Caco-2 (cell line): ENCODE measurements at regions not wholly inside any gene's neighbourhood (a gene's known extent, or its start where the extent isn't known, plus 50 kb on each side); places are given as distances from the start of the nearest gene placed in this dataset.

ENCODE experiments used
- BruUV-seq: library from RNA; stranded (reverse); fragments of 400-500 nt; replicated peaks from 2 replicates; lab custom pipeline; 2021; lab: Mats Ljungman, UMichigan
- CTCF ChIA-PET: fragments of 300-600 bp; sonication (Branson Sonifier 250); formaldehyde crosslinking; loops from one replicate; lab custom pipeline; 2022; ENCODE audit warnings: antibody characterized with exemption; lab: Charles Lee
- POLR2A ChIA-PET: fragments of 300-600 bp; sonication (Branson Sonifier 250); formaldehyde crosslinking; loops from one replicate; lab custom pipeline; 2022; ENCODE audit warnings: antibody characterized with exemption; lab: Charles Lee
- DNase-seq, 2 experiments: peaks; one replicate each; pipeline versions ENCODE4 v3.0.0 to v3.0.0-alpha.2; 2020 to 2022
- H3K27me3 ChIP-seq: replicated peaks from 2 replicates; pipeline ENCODE4 v1.6.0; 2011; ENCODE audit warnings: low read length; ENCODE audit not compliant: control insufficient read depth, insufficient read depth
- H3K36me3 ChIP-seq: 2 replicates; pipeline ENCODE4 v1.5.1; 2011; ENCODE audit warnings: low read length; ENCODE audit not compliant: control insufficient read depth, insufficient read depth
- H3K4me1 ChIP-seq: fragments of 250-450 bp; sonication (Bioruptor Pico); 2 replicates; pipeline ENCODE4 v1.5.1; 2020; ENCODE audit warnings: mild to moderate bottlenecking
- H3K4me3 ChIP-seq: 2 replicates; pipeline ENCODE4 v1.5.1; 2011; ENCODE audit warnings: low read depth, mild to moderate bottlenecking, control low read depth, low read length
- H3K9me3 ChIP-seq: fragments of 250-450 bp; sonication (Bioruptor Pico); 2 replicates; pipeline ENCODE4 v1.5.1; 2020; ENCODE audit warnings: mild to moderate bottlenecking, moderate library complexity
- H3K27ac Mint-ChIP-seq: one replicate; pipeline ENCODE4 v1.8.0; 2022; ENCODE audit warnings: mixed read lengths; ENCODE audit not compliant: unreplicated experiment
- H3K27me3 Mint-ChIP-seq: one replicate; pipeline ENCODE4 v1.8.0; 2022; ENCODE audit warnings: mixed read lengths; ENCODE audit not compliant: insufficient read depth, unreplicated experiment
- H3K36me3 Mint-ChIP-seq: one replicate; pipeline ENCODE4 v1.8.0; 2022; ENCODE audit warnings: mild to moderate bottlenecking, mixed read lengths; ENCODE audit not compliant: insufficient read depth, unreplicated experiment
- H3K4me1 Mint-ChIP-seq: one replicate; pipeline ENCODE4 v1.8.0; 2022; ENCODE audit warnings: low read depth, mixed read lengths; ENCODE audit not compliant: unreplicated experiment
- H3K4me3 Mint-ChIP-seq: one replicate; pipeline ENCODE4 v1.8.0; 2022; ENCODE audit warnings: mild to moderate bottlenecking, moderate library complexity, mixed read lengths; ENCODE audit not compliant: unreplicated experiment
- H3K9me3 Mint-ChIP-seq: one replicate; pipeline ENCODE4 v1.8.0; 2022; ENCODE audit warnings: mixed read lengths; ENCODE audit not compliant: unreplicated experiment
- intact Hi-C: fragments of 100-400 bp; cut with micrococcal nuclease; formaldehyde crosslinking; loops from one replicate; pipeline ENCODE4 v1.10.0; 2022; ENCODE audit not compliant: unreplicated experiment
- TF ChIP-seq, protein P1 (sequence below), 2 experiments: fragments of 200-600 bp in 1 of 2; IDR thresholded peaks; 1 replicate in 1 of 2; 2 replicates in 1 of 2; pipeline versions ENCODE4 v1.5.1 to v1.8.0; 2011 to 2022; ENCODE audit warnings: antibody characterized with exemption in 1 of 2, control low read depth in 1 of 2, inconsistent platforms in 1 of 2, low read depth in 1 of 2, low read length in 1 of 2, mild to moderate bottlenecking in 1 of 2, moderate library complexity in 1 of 2; ENCODE audit not compliant: insufficient read depth in 1 of 2, severe bottlenecking in 1 of 2, unreplicated experiment in 1 of 2

DNA sequence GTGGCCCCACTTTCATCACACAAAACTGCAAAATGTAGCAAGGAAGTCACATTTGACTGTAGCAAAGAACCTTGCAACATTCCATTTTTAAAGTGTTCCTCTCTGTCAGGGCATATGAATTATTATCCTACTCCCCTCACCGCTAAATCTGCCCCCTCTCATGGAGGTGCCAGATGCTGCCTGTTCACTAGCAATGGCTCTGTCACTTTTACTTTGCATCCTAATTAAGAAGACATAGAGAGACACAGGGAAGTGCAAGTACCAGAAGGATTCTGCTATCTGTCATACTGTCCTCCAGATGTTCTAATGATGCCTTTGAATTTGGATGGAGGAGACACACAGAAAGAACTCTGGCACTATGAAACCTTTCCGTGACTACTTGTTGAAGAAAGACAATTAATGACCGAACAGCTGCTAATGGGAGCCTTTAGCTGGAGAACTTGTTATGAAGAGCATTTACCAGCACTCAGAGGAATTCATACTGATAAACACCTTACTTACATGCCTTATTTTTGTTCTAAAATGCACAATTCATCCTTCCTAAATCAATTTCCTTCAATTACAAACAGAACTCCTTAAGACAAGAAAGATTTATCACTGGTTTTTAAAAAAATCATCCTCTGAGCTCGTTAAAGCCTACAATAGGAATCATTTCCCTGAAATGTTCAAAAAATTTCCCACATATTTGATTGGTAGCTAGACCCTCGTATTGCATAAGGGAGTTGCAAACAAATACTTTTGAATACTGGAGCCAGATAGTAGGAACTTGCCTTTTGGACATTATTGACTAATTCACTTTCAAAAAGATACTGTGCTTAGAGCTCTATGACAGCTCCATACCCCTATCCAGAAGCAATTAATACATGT is 292.6 kb downstream of the UBE3D start:
- Histone ChIP-seq H3K27me3 (no peaks in the 10 kb centered on the region), H3K36me3 (no peaks in the 10 kb centered on the region), H3K9me3 (no peaks in the 10 kb centered on the region), H3K4me3 (no peak overlapping the region), H3K4me1 (no peaks in the 10 kb centered on the region)
- H3K4me1 Mint-ChIP-seq, result no peaks in the 10 kb centered on the region
- no peak for DNase-seq
- CTCF ChIA-PET, result no interaction called here
- TF ChIP-seq, protein P1, sequence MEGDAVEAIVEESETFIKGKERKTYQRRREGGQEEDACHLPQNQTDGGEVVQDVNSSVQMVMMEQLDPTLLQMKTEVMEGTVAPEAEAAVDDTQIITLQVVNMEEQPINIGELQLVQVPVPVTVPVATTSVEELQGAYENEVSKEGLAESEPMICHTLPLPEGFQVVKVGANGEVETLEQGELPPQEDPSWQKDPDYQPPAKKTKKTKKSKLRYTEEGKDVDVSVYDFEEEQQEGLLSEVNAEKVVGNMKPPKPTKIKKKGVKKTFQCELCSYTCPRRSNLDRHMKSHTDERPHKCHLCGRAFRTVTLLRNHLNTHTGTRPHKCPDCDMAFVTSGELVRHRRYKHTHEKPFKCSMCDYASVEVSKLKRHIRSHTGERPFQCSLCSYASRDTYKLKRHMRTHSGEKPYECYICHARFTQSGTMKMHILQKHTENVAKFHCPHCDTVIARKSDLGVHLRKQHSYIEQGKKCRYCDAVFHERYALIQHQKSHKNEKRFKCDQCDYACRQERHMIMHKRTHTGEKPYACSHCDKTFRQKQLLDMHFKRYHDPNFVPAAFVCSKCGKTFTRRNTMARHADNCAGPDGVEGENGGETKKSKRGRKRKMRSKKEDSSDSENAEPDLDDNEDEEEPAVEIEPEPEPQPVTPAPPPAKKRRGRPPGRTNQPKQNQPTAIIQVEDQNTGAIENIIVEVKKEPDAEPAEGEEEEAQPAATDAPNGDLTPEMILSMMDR (IDR thresholded peaks at IDR 0.05; ENCODE audit: insufficient read depth in 1 of 2, low read depth in 1 of 2, low read length in 1 of 2, severe bottlenecking in 1 of 2, unreplicated experiment in 1 of 2), result no peak
- intact Hi-C loops, result no loop called here
- no peak overlapping the region for H3K4me3 Mint-ChIP-seq
- H3K27ac Mint-ChIP-seq, result no peak overlapping the region
- H3K27me3 Mint-ChIP-seq, result peaks cover under 1% of the 10 kb centered on the region
- no peaks in the 10 kb centered on the region for H3K36me3 Mint-ChIP-seq
- no peaks in the 10 kb centered on the region for H3K9me3 Mint-ChIP-seq
- no TSS peak for BruUV-seq
- POLR2A ChIA-PET, result no interaction called here

DNA sequence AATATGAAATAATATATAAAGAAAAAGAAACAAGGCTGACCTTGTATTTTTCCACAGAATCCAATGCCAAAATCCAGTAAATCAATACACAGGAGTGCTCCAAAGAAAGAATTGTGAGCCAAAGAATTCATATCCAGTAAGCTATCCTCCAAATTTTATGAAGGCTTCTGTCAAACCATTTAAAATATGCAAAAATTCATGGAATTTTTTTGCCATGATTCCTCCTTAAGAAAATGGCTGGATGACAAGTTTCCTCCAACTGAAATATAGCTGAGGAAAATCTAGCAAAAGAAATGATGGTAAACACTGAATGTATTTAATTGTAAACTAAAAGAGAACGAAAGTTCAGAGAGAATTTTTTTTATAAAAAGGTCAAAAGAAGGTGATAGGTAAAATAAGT is 290.3 kb downstream of the UBE3D start:
- CTCF ChIA-PET, result no interaction called here
- no peak overlapping the region for H3K4me3 Mint-ChIP-seq
- TF ChIP-seq, protein P1 (IDR thresholded peaks at IDR 0.05; ENCODE audit: insufficient read depth in 1 of 2, low read depth in 1 of 2, low read length in 1 of 2, severe bottlenecking in 1 of 2, unreplicated experiment in 1 of 2), result no peak
- no peaks in the 10 kb centered on the region for H3K4me1 Mint-ChIP-seq
- Histone ChIP-seq H3K9me3 (no peaks in the 10 kb centered on the region), H3K4me3 (no peak overlapping the region), H3K4me1 (no peaks in the 10 kb centered on the region), H3K36me3 (no peaks in the 10 kb centered on the region), H3K27me3 (no peaks in the 10 kb centered on the region)
- POLR2A ChIA-PET, result no interaction called here
- H3K36me3 Mint-ChIP-seq, result no peaks in the 10 kb centered on the region
- intact Hi-C loops, result no loop called here
- no peak for DNase-seq
- H3K27ac Mint-ChIP-seq, result no peak overlapping the region
- no TSS peak for BruUV-seq
- H3K27me3 Mint-ChIP-seq, result no peaks in the 10 kb centered on the region
- no peaks in the 10 kb centered on the region for H3K9me3 Mint-ChIP-seq

DNA sequence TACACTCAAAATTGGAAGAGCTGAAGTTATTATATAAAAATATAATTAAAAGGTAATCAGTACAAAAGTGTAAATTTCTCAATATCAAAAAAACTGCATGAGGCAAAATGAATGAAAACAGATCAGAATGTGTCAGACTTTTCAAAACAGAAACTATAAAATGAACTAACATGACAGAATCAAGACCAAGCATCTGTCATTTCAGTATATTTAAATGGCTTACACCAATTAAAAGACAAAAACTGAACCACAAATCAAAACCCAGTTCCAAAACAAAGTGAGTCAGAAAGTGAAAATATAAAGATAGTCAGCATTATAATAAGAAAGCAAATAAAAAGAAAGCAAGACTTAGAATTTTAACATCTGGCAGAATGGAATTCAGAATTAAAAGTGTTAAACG is 289.7 kb downstream of the UBE3D start:
- POLR2A ChIA-PET, result no interaction called here
- no peak for DNase-seq
- intact Hi-C loops, result no loop called here
- H3K4me3 ChIP-seq, result no peak overlapping the region
- Mint-ChIP-seq H3K27ac (no peak overlapping the region), H3K4me1 (no peaks in the 10 kb centered on the region), H3K36me3 (no peaks in the 10 kb centered on the region), H3K27me3 (no peaks in the 10 kb centered on the region), H3K4me3 (no peak overlapping the region), H3K9me3 (no peaks in the 10 kb centered on the region)
- H3K27me3 ChIP-seq, result no peaks in the 10 kb centered on the region
- no peaks in the 10 kb centered on the region for H3K36me3 ChIP-seq
- TF ChIP-seq, protein P1 (IDR thresholded peaks at IDR 0.05; ENCODE audit: insufficient read depth in 1 of 2, low read depth in 1 of 2, low read length in 1 of 2, severe bottlenecking in 1 of 2, unreplicated experiment in 1 of 2), result no peak
- H3K4me1 ChIP-seq, result no peaks in the 10 kb centered on the region
- CTCF ChIA-PET, result no interaction called here
- BruUV-seq, result no TSS peak
- H3K9me3 ChIP-seq, result no peaks in the 10 kb centered on the region
